Right renal pelvis (tissue), 4 donors: ENCODE measurements at regions not wholly inside any gene's neighbourhood (a gene's known extent, or its start where the extent isn't known, plus 50 kb on each side); places are given as distances from the start of the nearest gene placed in this dataset.
A peak's percentile ranks its signal among the peaks of the same experiment; 100 is the strongest.
"Not testable (repeated sequence)": the region's sequence is repeated elsewhere in the genome, so short reads cannot be mapped to it uniquely, and the experiment has no call there.

Experiments used
- DNase-seq, 4 donors: peaks; one replicate each; pipeline ENCODE4 v3.0.0-alpha.2; 2013; ENCODE audit warnings: low read depth in 4 of 4, low spot score in 3 of 4, missing footprints in 1 of 4

- no peak for DNase-seq
Measured at GRCh38 chr11:119586181-119586580, 142.8 kb downstream of the NECTIN1 start.

DNA sequence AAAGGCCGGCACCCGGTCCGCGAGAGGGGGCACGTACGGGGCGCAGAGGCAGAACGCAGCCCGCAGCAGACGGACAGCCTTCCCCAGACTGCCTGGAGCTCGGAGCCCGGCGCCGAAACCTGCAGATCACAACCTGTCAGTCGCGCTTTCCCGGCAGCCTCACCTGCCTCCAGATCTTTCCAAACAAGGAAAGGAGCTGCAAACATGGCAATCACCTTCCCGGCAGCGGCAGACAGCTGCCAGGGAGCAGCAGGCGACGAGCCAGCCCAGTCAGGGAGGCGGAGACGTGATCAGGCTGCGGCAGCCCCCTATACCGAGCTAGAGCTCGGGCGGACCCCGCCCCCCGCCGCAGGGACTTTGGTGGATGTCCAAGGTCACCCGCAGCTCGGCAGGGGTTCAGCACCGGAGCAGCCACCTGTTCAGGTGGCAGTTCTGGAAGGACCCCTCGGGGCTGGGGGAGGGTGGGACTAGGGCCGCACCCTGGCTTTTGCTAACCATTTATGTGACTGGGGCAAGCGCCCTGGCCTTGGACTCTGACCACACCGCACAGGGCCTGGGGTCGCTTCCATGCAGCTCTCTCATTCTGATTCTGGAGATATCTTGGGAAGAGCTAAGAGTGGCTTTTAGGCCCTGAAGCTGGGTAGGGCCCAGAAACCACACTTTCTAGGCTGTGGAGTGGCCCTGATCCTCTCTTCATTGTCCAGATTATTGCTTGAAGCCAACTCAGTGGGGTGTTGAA lies 143.8 kb downstream of the NECTIN1 start:
- no peak for DNase-seq

GRCh38 chr11:119584193-119585042 lies 144.6 kb downstream of the NECTIN1 start:
- peak; percentile 35 to 68 (median 58) for DNase-seq

GRCh38 chr11:119583585-119583984 lies 145.4 kb downstream of the NECTIN1 start:
- DNase-seq, result no peak

GRCh38 chr11:119581396-119581795 lies 147.6 kb downstream of the NECTIN1 start:
- DNase-seq, result not testable (repeated sequence)

DNA sequence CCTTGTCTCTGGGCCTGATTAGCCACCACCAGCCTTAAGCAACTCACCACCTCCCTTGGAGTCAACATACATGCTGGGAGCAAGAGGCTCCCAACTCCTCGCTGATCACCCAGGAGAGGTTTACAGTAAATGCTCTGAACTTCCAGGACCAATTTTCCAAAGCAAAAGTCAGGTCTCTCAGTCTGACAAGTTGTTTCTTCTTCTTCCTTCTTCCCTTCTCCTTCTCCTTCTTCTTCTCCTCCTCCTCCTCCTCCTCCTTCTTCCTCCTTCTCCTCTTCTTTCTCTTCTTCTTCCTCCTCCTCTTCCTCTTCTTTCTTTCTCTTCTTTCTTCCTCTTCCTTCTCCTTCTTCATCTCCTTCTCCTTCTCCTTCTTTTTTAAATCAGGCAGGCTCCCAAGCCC lies 148.2 kb downstream of the NECTIN1 start:
- DNase-seq, result no peak

DNA sequence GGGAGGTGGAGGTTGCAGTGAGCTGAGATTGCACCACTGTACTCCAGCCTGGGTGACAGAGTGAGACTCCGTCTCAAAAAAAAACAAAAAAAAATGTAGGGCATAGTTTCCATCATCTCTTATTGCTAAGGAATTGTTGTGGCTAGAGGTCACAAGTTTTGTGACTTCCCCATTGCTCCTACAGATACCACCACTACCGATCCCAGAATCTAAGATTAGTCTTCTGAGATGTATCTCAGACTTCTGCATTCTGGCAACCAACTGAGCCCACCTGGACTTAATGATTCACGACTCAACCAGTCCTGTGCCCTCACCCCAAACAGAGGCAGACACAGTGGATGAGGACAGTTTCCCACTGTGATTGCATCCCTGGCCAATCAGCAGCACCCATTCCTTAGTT lies 148.9 kb downstream of the NECTIN1 start:
- DNase-seq, result no peak

GRCh38 chr11:119578521-119579191 lies 150.3 kb downstream of the NECTIN1 start:
- no peak for DNase-seq

DNA sequence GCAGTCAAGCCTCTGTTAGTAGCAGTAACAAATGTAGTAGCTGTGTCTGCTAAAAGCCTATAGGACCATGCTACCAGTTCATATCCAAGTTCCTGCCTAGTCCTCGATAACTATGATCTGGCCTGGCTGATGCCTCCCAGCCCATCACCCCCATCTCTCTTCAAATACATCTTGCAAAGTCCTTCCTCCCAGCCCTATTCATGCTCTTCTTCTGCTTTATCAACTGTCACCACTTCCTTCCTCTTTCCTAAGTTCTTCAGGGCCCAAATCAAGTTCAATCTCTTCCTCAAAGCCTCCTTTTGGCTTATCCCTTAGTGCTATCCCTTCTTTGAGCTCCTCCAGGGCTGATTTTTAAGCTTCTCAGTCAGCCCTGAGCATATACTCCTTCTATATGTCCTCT lies 150.9 kb upstream of the THY1 start:
- DNase-seq, result no peak

- DNase-seq, result no peak
Measured at GRCh38 chr11:119572481-119573424, 149.8 kb upstream of the THY1 start.

GRCh38 chr11:119571311-119571710 lies 148.3 kb upstream of the THY1 start:
- DNase-seq, result no peak

- DNase-seq, result no peak
Measured at GRCh38 chr11:119567688-119568582, 145.0 kb upstream of the THY1 start.

DNA sequence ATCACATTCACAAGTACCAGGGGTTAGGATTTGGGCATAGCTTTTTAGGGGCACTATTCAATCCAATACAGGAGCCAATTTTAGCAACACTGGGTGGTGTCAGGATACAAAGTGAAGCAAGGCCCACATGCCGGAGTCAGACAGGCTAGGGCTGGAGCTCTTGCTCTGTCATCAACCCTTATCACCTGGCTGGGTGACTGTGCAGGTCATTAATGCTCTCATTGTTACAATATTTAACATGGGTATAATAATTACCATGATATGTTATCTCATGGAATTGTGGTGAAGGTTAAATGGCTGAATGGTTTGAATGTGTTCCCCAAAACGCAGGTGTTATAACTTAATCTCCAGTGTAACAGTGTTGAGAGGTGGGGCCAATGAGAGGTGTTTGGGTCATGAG lies 143.3 kb upstream of the THY1 start:
- DNase-seq, result no peak

DNA sequence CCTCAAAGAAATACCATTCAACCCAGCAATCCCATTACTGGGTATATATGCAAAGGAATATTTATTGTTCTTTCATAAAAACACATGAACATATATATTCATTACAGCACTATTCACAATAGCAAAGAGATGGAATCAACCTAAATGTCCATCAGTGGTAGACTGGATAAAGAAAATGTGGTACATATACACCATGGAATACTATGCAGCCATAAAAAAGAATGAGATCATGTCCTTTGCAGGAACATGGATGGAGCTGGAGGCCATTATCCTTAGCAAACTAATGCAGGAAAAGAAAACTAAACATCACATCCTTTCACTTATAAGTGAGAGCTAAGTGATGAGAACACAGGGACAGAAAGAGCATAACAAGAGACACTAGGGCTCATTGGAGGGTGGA lies 142.7 kb upstream of the THY1 start:
- not testable (repeated sequence) for DNase-seq

GRCh38 chr11:119560961-119561360 lies 138.0 kb upstream of the THY1 start:
- DNase-seq, result no peak

DNA sequence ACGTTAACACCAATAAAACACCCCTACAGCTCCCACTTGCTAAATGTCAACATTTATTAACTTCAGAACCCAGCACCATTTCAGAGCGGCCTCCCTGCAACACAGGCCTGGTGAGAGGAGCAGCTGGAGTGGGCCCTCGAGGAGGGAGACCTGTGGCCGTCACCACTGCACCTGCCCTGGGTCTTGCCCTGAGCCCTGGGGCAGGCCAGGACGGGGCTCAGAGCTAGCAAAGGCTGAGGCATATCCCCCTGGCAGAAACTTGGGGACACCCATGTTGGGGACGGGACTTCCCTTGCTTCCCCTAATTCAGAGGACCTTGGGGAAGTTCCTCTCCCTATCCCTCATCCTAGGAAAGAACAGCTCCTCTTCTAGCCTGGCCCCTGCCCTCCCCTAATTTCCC lies 137.3 kb upstream of the THY1 start:
- no peak for DNase-seq

- DNase-seq, result no peak
Measured at GRCh38 chr11:119552106-119552485, 129.1 kb upstream of the THY1 start.

GRCh38 chr11:119551420-119552105 lies 128.6 kb upstream of the THY1 start:
- no peak for DNase-seq
